DND-41 (cell line): ENCODE measurements at regions not wholly inside any gene's neighbourhood (a gene's known extent, or its start where the extent isn't known, plus 50 kb on each side); places are given as distances from the start of the nearest gene placed in this dataset.

ENCODE experiments used
- ATAC-seq: fragments of 200-7000 bp; cut with Tn5 transposase; 3 replicates; pipeline ENCODE4 v1.9.1; 2021; ENCODE audit warnings: low read depth; ENCODE audit not compliant: insufficient read depth
- DNase-seq: peaks from one replicate; pipeline ENCODE4 v3.0.0-alpha.2; 2020
- H2AFZ ChIP-seq: 2 replicates; pipeline ENCODE4 v1.6.0; 2012; ENCODE audit warnings: low read depth, low read length
- H3K27ac ChIP-seq: 2 replicates; pipeline ENCODE4 v1.5.1; 2012; ENCODE audit warnings: low read length, inconsistent platforms
- H3K27me3 ChIP-seq: fragments of 200-600 bp; sonication (generic); 2 replicates; pipeline ENCODE4 v1.6.0; 2012; ENCODE audit warnings: low read length, mild to moderate bottlenecking, inconsistent platforms; ENCODE audit not compliant: insufficient read depth, poor library complexity
- H3K36me3 ChIP-seq: 2 replicates; pipeline ENCODE4 v1.5.1; 2012; ENCODE audit warnings: low read length, inconsistent platforms; ENCODE audit not compliant: insufficient read depth
- H3K4me1 ChIP-seq: 2 replicates; pipeline ENCODE4 v1.5.1; 2012; ENCODE audit warnings: mild to moderate bottlenecking, low read length; ENCODE audit not compliant: insufficient read depth
- H3K4me2 ChIP-seq: 2 replicates; pipeline ENCODE4 v1.6.0; 2012; ENCODE audit warnings: mild to moderate bottlenecking, moderate library complexity, low read length, inconsistent platforms; ENCODE audit not compliant: insufficient read depth
- H3K4me3 ChIP-seq, 2 experiments: fragments of 200-600 bp in 1 of 2; shearing (Covaris generic) in 1 of 2; 2 replicates each; pipeline ENCODE4 v1.5.1; 2012 to 2016; ENCODE audit warnings: inconsistent platforms in 2 of 2, low read length in 2 of 2, mild to moderate bottlenecking in 2 of 2, low read depth in 1 of 2, moderate library complexity in 1 of 2
- H3K79me2 ChIP-seq: 2 replicates; pipeline ENCODE4 v1.6.0; 2012; ENCODE audit warnings: low read length, inconsistent platforms; ENCODE audit not compliant: insufficient read depth
- H3K9ac ChIP-seq: 2 replicates; pipeline ENCODE4 v1.6.0; 2012; ENCODE audit warnings: low read depth, mild to moderate bottlenecking, inconsistent platforms, low read length, moderate library complexity
- H3K9me3 ChIP-seq: 2 replicates; pipeline ENCODE4 v1.5.1; 2012; ENCODE audit warnings: low read length, moderate library complexity, mild to moderate bottlenecking, inconsistent platforms; ENCODE audit not compliant: insufficient read depth, severe bottlenecking
- H4K20me1 ChIP-seq: 2 replicates; pipeline ENCODE4 v1.6.0; 2012; ENCODE audit warnings: low read length; ENCODE audit not compliant: insufficient read depth
- CTCF ChIP-seq: IDR thresholded peaks from 2 replicates; pipeline ENCODE4 v1.5.1; 2012; ENCODE audit warnings: borderline replicate concordance, low read length, moderate library complexity, mild to moderate bottlenecking; ENCODE audit not compliant: poor library complexity, severe bottlenecking; ENCODE audit errors: extremely low read depth
- EZH2 ChIP-seq: IDR thresholded peaks from 3 replicates; pipeline ENCODE4 v1.6.1; 2012; ENCODE audit warnings: borderline replicate concordance, low read depth, mild to moderate bottlenecking, moderate library complexity, low read length, inconsistent platforms; ENCODE audit not compliant: severe bottlenecking

- H3K79me2 ChIP-seq, result no peaks in the 10 kb centered on the region
- H2AFZ ChIP-seq, result no peak overlapping the region
- no peak overlapping the region for H3K27ac ChIP-seq
- H3K4me2 ChIP-seq, result no peak overlapping the region
- DNase-seq (no peak), ATAC-seq (no peak)
- no peak overlapping the region for H3K9ac ChIP-seq
- no peak overlapping the region for H3K4me3 ChIP-seq
- H3K9me3 ChIP-seq, result no peaks in the 10 kb centered on the region
- no peaks in the 10 kb centered on the region for H3K27me3 ChIP-seq
- no peaks in the 10 kb centered on the region for H3K36me3 ChIP-seq
- H3K4me1 ChIP-seq, result no peaks in the 10 kb centered on the region
- TF ChIP-seq CTCF (no peak), EZH2 (no peak)
- H4K20me1 ChIP-seq, result no peaks in the 10 kb centered on the region
These were observed 264.0 kb upstream of the MEF2C start for GRCh38 chr5:89147031-89147430.

DNA sequence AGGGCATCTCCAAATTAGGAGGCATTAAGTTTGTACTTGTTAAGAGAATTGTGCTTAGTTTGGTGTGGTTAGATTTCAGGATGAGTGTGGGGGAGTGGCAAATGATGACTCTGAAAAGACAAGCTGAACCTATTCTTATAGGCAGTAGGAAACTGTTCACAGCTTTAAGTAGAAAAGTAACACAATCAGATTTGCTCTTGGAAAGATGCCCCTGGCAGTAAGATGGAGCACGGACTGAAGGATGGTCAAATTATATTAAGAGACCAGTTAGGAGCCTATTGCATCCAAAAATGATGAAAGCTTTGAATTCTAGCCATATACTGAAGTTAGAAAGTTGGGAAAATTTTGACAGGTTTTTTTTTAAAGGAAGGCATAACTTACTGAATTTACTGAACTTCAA lies 254.2 kb upstream of the MEF2C start:
- ATAC-seq (no peak), DNase-seq (no peak)
- no peak for TF ChIP-seq EZH2
- no peak for TF ChIP-seq CTCF
- no peak overlapping the region for H3K4me3 ChIP-seq
- no peak overlapping the region for H3K9ac ChIP-seq
- H3K4me1 ChIP-seq, result no peaks in the 10 kb centered on the region
- no peaks in the 10 kb centered on the region for H3K36me3 ChIP-seq
- no peaks in the 10 kb centered on the region for H3K79me2 ChIP-seq
- no peak overlapping the region for H3K27ac ChIP-seq
- H3K4me2 ChIP-seq, result no peak overlapping the region
- H3K27me3 ChIP-seq, result no peaks in the 10 kb centered on the region
- no peaks in the 10 kb centered on the region for H4K20me1 ChIP-seq
- H2AFZ ChIP-seq, result no peak overlapping the region
- H3K9me3 ChIP-seq, result no peaks in the 10 kb centered on the region

DNA sequence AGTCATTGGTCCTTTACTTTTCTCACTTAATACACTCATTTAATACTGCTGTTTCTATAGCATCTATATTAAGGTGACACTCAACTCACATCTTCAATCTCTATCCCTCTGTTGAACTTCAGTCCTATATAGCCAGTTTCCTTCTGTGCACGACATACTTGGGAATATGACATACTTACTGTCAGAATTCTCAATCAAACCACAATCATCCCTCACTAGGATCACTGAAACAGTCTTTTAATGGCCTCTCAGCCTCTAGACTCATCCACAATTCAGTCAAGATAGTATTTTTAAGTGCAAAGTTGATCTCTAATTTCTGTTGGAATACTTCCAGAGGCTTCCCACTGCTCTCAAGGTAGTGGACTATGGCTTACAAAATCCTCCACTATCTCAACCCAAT lies 251.0 kb upstream of the MEF2C start:
- no peaks in the 10 kb centered on the region for H3K4me1 ChIP-seq
- H2AFZ ChIP-seq, result no peak overlapping the region
- H3K27me3 ChIP-seq, result no peaks in the 10 kb centered on the region
- no peak overlapping the region for H3K4me3 ChIP-seq
- no peak for DNase-seq
- TF ChIP-seq EZH2 (no peak), CTCF (no peak)
- H3K27ac ChIP-seq, result no peak overlapping the region
- no peak overlapping the region for H3K4me2 ChIP-seq
- no peaks in the 10 kb centered on the region for H3K79me2 ChIP-seq
- H3K9me3 ChIP-seq, result no peaks in the 10 kb centered on the region
- H3K9ac ChIP-seq, result no peak overlapping the region
- no peaks in the 10 kb centered on the region for H3K36me3 ChIP-seq
- no peak for ATAC-seq
- H4K20me1 ChIP-seq, result no peaks in the 10 kb centered on the region

GRCh38 chr5:89133129-89133528 lies 250.1 kb upstream of the MEF2C start:
- Histone ChIP-seq H3K9me3 (no peaks in the 10 kb centered on the region), H3K36me3 (no peaks in the 10 kb centered on the region), H4K20me1 (no peaks in the 10 kb centered on the region), H3K27me3 (no peaks in the 10 kb centered on the region), H3K4me3 (no peak overlapping the region), H3K79me2 (no peaks in the 10 kb centered on the region), H2AFZ (no peak overlapping the region), H3K4me2 (no peak overlapping the region), H3K27ac (no peak overlapping the region), H3K4me1 (no peaks in the 10 kb centered on the region), H3K9ac (no peak overlapping the region)
- no peak for ATAC-seq
- DNase-seq, result no peak
- TF ChIP-seq EZH2 (no peak), CTCF (no peak)
